ENCODE measurements at regions not wholly inside any gene's neighbourhood (a gene's known extent, or its start where the extent isn't known, plus 50 kb on each side); places are given as distances from the start of the nearest gene placed in this dataset.

DNA sequence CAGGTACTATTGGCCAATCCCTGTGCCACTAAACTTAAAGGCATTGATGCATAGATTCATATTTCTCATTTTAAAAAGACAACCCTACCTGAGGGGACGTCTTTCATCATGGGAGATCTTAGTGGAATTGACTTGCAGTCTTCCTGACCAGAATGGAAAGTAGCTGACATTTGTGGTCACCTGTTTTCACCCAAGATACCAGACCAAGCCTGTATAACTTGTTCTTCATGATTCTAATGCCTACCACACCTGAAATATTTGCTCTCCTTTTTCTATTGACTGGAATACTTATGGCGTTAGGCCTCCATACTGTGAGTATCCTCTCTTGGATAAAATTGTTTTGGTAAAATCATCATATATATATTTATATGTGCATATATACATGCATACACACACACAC lies 54.7 kb upstream of the XCR1 start:
- ATAC-seq (ENCODE audit: insufficient number of reproducible peaks, low FRiP score, low read depth): no peak
- no peak for DNase-seq (ENCODE audit: low spot score)
- no peak for TF ChIP-seq CTCF (IDR thresholded peaks at IDR 0.05)

GRCh38 chr3:46080969-46081345 lies 53.7 kb upstream of the XCR1 start:
- Histone ChIP-seq H3K36me3 (no peaks in the 10 kb centered on the region), H3K4me1 (ENCODE audit: control insufficient read depth in 1 of 2, low read depth in 2 of 2) (no peaks in the 10 kb centered on the region), H3K4me3 (no peak overlapping the region), H3K9me3 (no peaks in the 10 kb centered on the region), H3K27ac (no peak overlapping the region), H3K27me3 (replicated peaks; ENCODE audit: insufficient read depth) (no peaks in the 10 kb centered on the region)
- ATAC-seq (ENCODE audit: insufficient number of reproducible peaks, low FRiP score, low read depth) (no peak), DNase-seq (ENCODE audit: low spot score) (no peak)
- TF ChIP-seq CTCF (IDR thresholded peaks at IDR 0.05): no peak

More for the DNA sequence above, 54.7 kb upstream of the XCR1 start:
- Histone ChIP-seq H3K4me3 (no peak overlapping the region), H3K27ac (no peak overlapping the region), H3K36me3 (no peaks in the 10 kb centered on the region), H3K9me3 (no peaks in the 10 kb centered on the region), H3K4me1 (ENCODE audit: control insufficient read depth in 1 of 2, low read depth in 2 of 2) (no peaks in the 10 kb centered on the region), H3K27me3 (replicated peaks; ENCODE audit: insufficient read depth) (no peaks in the 10 kb centered on the region)

- Histone ChIP-seq H3K4me3 (no peak overlapping the region), H3K27me3 (replicated peaks; ENCODE audit: insufficient read depth) (no peaks in the 10 kb centered on the region), H3K36me3 (no peaks in the 10 kb centered on the region), H3K4me1 (ENCODE audit: control insufficient read depth in 1 of 2, low read depth in 2 of 2) (no peaks in the 10 kb centered on the region), H3K9me3 (no peaks in the 10 kb centered on the region), H3K27ac (no peak overlapping the region)
- no peak for TF ChIP-seq CTCF (IDR thresholded peaks at IDR 0.05)
- DNase-seq (ENCODE audit: low spot score) (no peak), ATAC-seq (ENCODE audit: insufficient number of reproducible peaks, low FRiP score, low read depth) (no peak)
These were observed 53.1 kb upstream of the XCR1 start for GRCh38 chr3:46080124-46080968.

DNA sequence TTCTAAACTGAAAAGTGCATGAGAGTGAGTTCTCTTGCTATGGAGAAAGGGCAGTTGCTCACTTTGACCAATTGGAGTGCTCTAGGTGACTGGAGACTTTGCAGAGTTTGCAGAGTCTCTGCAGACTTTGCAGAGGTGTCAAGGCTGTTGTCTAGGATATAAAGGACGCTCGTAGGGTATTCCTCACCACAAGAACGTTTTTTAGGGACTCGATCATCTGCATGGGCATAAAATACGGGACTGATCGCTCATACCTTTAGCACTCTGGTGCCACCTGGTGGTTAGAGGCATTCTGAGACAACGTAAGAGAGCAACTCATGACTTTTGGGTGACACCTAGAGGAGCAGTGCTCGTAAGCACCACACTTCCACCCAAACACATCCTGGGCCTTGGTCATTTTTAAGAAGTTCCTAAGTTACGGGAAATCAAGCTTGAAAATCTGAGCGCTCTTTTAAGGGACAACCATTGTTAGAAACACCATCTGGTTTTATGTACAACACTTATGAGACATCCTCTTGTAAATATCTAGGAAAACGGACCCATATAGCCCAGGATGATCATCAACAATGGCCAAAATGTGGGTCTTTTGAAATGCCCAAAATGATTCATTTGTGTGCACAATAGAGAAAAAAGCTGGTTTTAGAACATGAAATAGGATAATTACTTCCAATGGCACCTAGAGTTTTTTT lies 51.6 kb upstream of the XCR1 start:
- Histone ChIP-seq H3K9me3 (no peaks in the 10 kb centered on the region), H3K4me3 (peak overlapping the region; percentile 43), H3K27ac (no peak overlapping the region), H3K27me3 (replicated peaks; ENCODE audit: insufficient read depth) (no peaks in the 10 kb centered on the region), H3K4me1 (ENCODE audit: control insufficient read depth in 1 of 2, low read depth in 2 of 2) (no peaks in the 10 kb centered on the region), H3K36me3 (no peaks in the 10 kb centered on the region)
- TF ChIP-seq CTCF (IDR thresholded peaks at IDR 0.05): peak; percentile 96
- DNase-seq (ENCODE audit: low spot score) (peak; percentile 94), ATAC-seq (ENCODE audit: insufficient number of reproducible peaks, low FRiP score, low read depth) (peak; percentile 92)
